Gastroesophageal sphincter (tissue), 4 donors: ENCODE measurements at regions not wholly inside any gene's neighbourhood (a gene's known extent, or its start where the extent isn't known, plus 50 kb on each side); places are given as distances from the start of the nearest gene placed in this dataset.
"Not testable (repeated sequence)": the region's sequence is repeated elsewhere in the genome, so short reads cannot be mapped to it uniquely, and the experiment has no call there.

Experiments
- ATAC-seq: fragments of 150-250 bp; one replicate; pipeline ENCODE4 v1.9.1; 2016; ENCODE audit warnings: mild to moderate bottlenecking, moderate library complexity
- H3K27ac ChIP-seq, 4 donors: fragments of 200-600 bp; sonication (generic) in 3 of 4; 1 replicate in 3 of 4; 2 replicates in 1 of 4; pipeline ENCODE4 v1.5.1; 2016 to 2019
- H3K27me3 ChIP-seq: fragments of 200-600 bp; sonication (generic); one replicate; pipeline ENCODE4 v1.5.1; 2019
- H3K36me3 ChIP-seq, 2 donors: fragments of 200-600 bp; sonication (generic); one replicate each; pipeline ENCODE4 v1.5.1; 2019; ENCODE audit warnings: control low read depth in 1 of 2
- H3K4me1 ChIP-seq, 3 donors: fragments of 200-600 bp; sonication (generic); 1 replicate in 2 of 3; 2 replicates in 1 of 3; pipeline ENCODE4 v1.5.1; 2016 to 2019; ENCODE audit warnings: control low read depth in 2 of 3
- H3K4me3 ChIP-seq, 2 donors: fragments of 200-600 bp; sonication (generic); one replicate each; pipeline ENCODE4 v1.5.1; 2019; ENCODE audit warnings: mild to moderate bottlenecking in 1 of 2, moderate library complexity in 1 of 2
- H3K9me3 ChIP-seq, 3 donors: fragments of 200-600 bp; sonication (generic); one replicate each; pipeline ENCODE4 v1.5.1; 2017 to 2019; ENCODE audit warnings: control low read depth in 2 of 3
- CTCF ChIP-seq, 4 experiments: fragments of 200-600 bp in 2 of 4; fragments of 450-650 bp in 2 of 4; sonication (generic) in 1 of 4; IDR thresholded peaks; one replicate each; pipeline ENCODE4 v1.5.1; 2017 to 2019; ENCODE audit warnings: antibody characterized with exemption in 4 of 4, mild to moderate bottlenecking in 2 of 4, moderate library complexity in 2 of 4
- EP300 ChIP-seq: sonication (generic); formaldehyde crosslinking; IDR thresholded peaks from one replicate; pipeline ENCODE4 v1.6.1; 2017; ENCODE audit warnings: antibody characterized with exemption, mild to moderate bottlenecking
- POLR2A ChIP-seq, 2 donors: fragments of 450-650 bp; IDR thresholded peaks; one replicate each; pipeline ENCODE4 v1.6.1; 2017; ENCODE audit warnings: antibody characterized with exemption in 2 of 2, mild to moderate bottlenecking in 2 of 2, moderate library complexity in 1 of 2
- POLR2AphosphoS5 ChIP-seq: sonication (generic); formaldehyde crosslinking; IDR thresholded peaks from one replicate; pipeline ENCODE4 v1.6.1; 2017; ENCODE audit warnings: antibody characterized with exemption
- WGBS, 2 donors: methylation state at CpG; one replicate each; pipeline ENCODE4 v1.1.5; 2018; ENCODE audit warnings: low coverage in 1 of 2; 5-methylcytosine and 5-hydroxymethylcytosine counted together

DNA sequence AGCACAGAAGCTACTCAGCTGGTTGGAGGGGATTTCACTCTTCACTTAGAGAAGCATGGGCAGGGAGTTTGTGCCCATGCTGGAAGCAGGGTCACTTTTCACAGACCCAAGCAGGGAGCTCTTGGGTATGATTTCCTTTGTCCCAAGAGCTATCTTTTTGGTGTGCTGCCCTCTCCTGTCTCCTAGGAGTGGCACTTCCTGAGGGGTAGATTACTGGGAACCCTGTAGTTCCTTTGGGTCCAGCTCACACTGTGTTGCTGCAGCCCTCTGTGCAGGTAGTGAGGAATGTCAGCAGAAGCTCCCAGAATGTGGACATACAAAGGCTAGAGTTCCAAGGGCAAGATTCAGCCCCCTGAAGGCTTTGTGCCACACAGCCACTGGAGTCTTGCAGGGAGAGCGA, 537.1 kb upstream of the ANO3 start:
- H3K27me3 ChIP-seq, result no peaks in the 10 kb centered on the region

GRCh38 chr11:25816411-25816810, 515.5 kb upstream of the ANO3 start:
- TF ChIP-seq POLR2A (IDR thresholded peaks at IDR 0.05) (no peak), POLR2AphosphoS5 (no peak), EP300 (no peak), CTCF (IDR thresholded peaks at IDR 0.05) (no peak)
- H3K4me1 ChIP-seq, result no peaks in the 10 kb centered on the region
- ATAC-seq, result no peak
- no peak overlapping the region for H3K4me3 ChIP-seq
- no peaks in the 10 kb centered on the region for H3K27me3 ChIP-seq
- H3K27ac ChIP-seq, result no peak overlapping the region
- no peaks in the 10 kb centered on the region for H3K36me3 ChIP-seq
- WGBS, 2 donors, result 90 to 91% methylated on average over 2 to 3 of the region's 3 CpGs
- H3K9me3 ChIP-seq, result no peaks in the 10 kb centered on the region

More for the DNA sequence above, 537.1 kb upstream of the ANO3 start:
- no peak for TF ChIP-seq POLR2AphosphoS5
- no peak for TF ChIP-seq POLR2A (IDR thresholded peaks at IDR 0.05)
- no peak for TF ChIP-seq CTCF (IDR thresholded peaks at IDR 0.05)
- TF ChIP-seq EP300, result no peak
- H3K36me3 ChIP-seq, result no peaks in the 10 kb centered on the region
- H3K27ac ChIP-seq, result no peak overlapping the region
- no peaks in the 10 kb centered on the region for H3K4me1 ChIP-seq
- 100% methylated on average over 1 of the region's 1 CpG; no CpG with 5 or more reads in 1 of the 2 donors for WGBS, 2 donors
- no peak overlapping the region for H3K4me3 ChIP-seq
- ATAC-seq, result no peak
- H3K9me3 ChIP-seq, result no peaks in the 10 kb centered on the region

- ATAC-seq, result no peak
- no peaks in the 10 kb centered on the region for H3K9me3 ChIP-seq
- no peaks in the 10 kb centered on the region for H3K4me1 ChIP-seq
- no peaks in the 10 kb centered on the region for H3K27me3 ChIP-seq
- H3K27ac ChIP-seq, result no peak overlapping the region
- no peaks in the 10 kb centered on the region for H3K36me3 ChIP-seq
- H3K4me3 ChIP-seq, result no peak overlapping the region
- TF ChIP-seq POLR2A (IDR thresholded peaks at IDR 0.05) (no peak), POLR2AphosphoS5 (no peak), CTCF (IDR thresholded peaks at IDR 0.05) (no peak), EP300 (no peak)
These were observed 507.2 kb upstream of the ANO3 start for GRCh38 chr11:25824688-25825087.

DNA sequence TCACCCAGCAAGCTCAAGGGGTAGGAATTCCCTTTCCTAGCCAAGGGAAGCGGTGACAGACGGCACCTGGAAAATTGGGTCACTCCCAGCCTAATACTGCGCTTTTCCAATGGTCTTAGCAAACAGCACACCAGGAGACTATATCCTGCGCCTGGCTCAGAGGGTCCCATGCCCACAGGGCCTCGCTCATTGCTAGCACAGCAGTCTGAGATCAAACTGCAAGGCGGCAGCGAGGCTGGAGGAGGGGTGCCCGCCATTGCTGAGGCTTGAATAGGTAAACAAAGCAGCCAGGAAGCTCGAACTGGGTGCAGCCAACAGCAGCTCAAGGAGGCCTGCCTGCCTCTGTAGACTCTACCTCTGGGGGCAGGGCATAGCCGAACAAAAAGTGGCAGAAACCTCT, 500.4 kb upstream of the ANO3 start:
- H3K4me1 ChIP-seq, H3K4me3 ChIP-seq, H3K36me3 ChIP-seq, H3K9me3 ChIP-seq, H3K27me3 ChIP-seq, H3K27ac ChIP-seq, ATAC-seq: not testable (repeated sequence)
- WGBS, 2 donors, result 80% methylated on average over 2 of the region's 10 CpGs; no CpG with 5 or more reads in 1 of the 2 donors

DNA sequence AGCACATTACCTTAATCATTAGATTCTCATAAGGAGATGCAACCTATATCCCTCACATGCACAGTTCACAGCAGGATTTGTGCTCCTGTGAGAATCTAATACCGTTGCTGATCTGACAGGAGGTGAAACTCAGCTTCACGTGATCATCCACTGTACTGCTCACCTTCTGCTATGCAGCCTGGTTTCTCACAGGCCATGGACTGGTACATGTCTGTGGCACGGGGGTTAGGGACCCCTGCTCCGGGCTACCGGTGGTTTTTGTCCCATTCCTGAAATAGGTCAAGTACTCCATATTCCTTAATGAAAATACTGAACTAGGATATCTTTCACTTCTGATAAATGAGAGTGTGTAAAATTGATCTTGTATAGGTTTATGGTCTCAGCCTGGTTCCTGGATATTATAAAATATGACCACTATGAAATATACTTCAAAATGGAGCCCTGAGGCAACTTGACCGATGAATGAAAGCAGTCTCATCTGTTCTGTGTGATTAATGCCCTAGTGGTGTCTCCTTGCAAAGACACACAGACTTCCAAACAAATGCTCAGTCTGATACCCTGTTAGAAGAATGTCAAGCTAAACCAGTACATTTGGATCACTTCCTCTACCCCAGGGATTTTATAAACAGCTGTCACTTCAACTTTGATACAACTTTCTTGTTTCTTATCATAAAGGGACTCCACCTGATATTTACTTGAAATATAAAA, 492.9 kb upstream of the ANO3 start:
- no peak overlapping the region for H3K4me3 ChIP-seq
- H3K36me3 ChIP-seq, result no peaks in the 10 kb centered on the region
- H3K4me1 ChIP-seq, result no peaks in the 10 kb centered on the region
- ATAC-seq, result no peak
- no peaks in the 10 kb centered on the region for H3K27me3 ChIP-seq
- no peaks in the 10 kb centered on the region for H3K9me3 ChIP-seq
- no peak overlapping the region for H3K27ac ChIP-seq
- 78 to 81% methylated on average over 3 to 6 of the region's 6 CpGs for WGBS, 2 donors
- TF ChIP-seq EP300, result no peak
- no peak for TF ChIP-seq POLR2A (IDR thresholded peaks at IDR 0.05)
- no peak for TF ChIP-seq CTCF (IDR thresholded peaks at IDR 0.05)
- no peak for TF ChIP-seq POLR2AphosphoS5
